ENCODE measurements at regions not wholly inside any gene's neighbourhood (a gene's known extent, or its start where the extent isn't known, plus 50 kb on each side); places are given as distances from the start of the nearest gene placed in this dataset.
A peak's percentile ranks its signal among the peaks of the same experiment; 100 is the strongest.

DNA sequence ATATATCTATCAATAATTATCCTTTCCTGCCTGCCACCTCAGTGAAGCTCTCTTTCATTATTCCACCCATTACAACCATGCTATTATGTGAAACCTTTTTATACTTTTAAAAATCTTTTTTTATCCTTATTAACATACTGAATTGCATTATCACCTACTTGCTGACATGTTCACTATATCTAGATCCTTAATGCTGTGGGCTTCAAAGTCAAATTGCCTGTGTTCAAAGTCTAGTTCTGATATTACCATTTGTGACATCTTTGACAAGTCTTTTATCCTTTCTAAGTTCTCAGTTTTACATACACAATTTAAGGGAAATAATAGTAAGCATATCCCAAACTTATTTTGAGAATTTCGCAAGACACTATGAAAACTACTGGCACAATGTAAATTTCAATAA lies 2239.4 kb downstream of the LRRC4C start:
- H3K9ac ChIP-seq: no peak overlapping the region
- TF ChIP-seq, protein P1, sequence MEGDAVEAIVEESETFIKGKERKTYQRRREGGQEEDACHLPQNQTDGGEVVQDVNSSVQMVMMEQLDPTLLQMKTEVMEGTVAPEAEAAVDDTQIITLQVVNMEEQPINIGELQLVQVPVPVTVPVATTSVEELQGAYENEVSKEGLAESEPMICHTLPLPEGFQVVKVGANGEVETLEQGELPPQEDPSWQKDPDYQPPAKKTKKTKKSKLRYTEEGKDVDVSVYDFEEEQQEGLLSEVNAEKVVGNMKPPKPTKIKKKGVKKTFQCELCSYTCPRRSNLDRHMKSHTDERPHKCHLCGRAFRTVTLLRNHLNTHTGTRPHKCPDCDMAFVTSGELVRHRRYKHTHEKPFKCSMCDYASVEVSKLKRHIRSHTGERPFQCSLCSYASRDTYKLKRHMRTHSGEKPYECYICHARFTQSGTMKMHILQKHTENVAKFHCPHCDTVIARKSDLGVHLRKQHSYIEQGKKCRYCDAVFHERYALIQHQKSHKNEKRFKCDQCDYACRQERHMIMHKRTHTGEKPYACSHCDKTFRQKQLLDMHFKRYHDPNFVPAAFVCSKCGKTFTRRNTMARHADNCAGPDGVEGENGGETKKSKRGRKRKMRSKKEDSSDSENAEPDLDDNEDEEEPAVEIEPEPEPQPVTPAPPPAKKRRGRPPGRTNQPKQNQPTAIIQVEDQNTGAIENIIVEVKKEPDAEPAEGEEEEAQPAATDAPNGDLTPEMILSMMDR (IDR thresholded peaks at IDR 0.05): no peak

DNA sequence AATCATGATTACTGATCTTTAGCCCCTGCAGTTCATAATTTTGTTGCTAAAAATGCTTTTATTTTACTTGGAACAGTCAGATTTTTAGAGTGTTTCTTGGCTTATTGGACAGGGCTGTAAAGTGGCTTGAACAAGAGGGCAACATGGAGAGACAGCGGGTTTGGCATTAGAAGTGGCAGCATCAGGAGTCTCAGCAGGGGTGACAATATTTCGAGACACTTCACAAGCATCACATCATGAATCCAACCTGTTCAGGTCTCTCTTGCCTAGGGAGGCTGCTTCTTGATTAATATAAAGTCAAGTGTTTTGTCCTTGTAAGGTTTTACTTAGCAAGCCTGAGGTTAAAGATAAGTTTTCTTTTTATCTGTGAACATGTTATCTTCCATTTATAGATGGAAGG lies 2249.5 kb downstream of the LRRC4C start:
- H3K9me3 ChIP-seq (ENCODE audit: control insufficient read depth, low read length): no peaks in the 10 kb centered on the region
- H3K4me3 ChIP-seq (ENCODE audit: low read depth, low read length): no peak overlapping the region

More for the DNA sequence above, 2239.4 kb downstream of the LRRC4C start:
- Histone ChIP-seq H3K79me2 (no peaks in the 10 kb centered on the region), H3K4me1 (no peaks in the 10 kb centered on the region), H3K27me3 (ENCODE audit: control insufficient read depth, insufficient read depth, low read length) (no peaks in the 10 kb centered on the region), H3K4me2 (ENCODE audit: low read length) (no peak overlapping the region), H2AFZ (no peak overlapping the region), H3K9me3 (ENCODE audit: control insufficient read depth, low read length) (no peaks in the 10 kb centered on the region), H3K27ac (no peak overlapping the region), H3K4me3 (ENCODE audit: low read depth, low read length) (no peak overlapping the region), H3K36me3 (ENCODE audit: control insufficient read depth, insufficient read depth, low read length) (no peaks in the 10 kb centered on the region)

DNA sequence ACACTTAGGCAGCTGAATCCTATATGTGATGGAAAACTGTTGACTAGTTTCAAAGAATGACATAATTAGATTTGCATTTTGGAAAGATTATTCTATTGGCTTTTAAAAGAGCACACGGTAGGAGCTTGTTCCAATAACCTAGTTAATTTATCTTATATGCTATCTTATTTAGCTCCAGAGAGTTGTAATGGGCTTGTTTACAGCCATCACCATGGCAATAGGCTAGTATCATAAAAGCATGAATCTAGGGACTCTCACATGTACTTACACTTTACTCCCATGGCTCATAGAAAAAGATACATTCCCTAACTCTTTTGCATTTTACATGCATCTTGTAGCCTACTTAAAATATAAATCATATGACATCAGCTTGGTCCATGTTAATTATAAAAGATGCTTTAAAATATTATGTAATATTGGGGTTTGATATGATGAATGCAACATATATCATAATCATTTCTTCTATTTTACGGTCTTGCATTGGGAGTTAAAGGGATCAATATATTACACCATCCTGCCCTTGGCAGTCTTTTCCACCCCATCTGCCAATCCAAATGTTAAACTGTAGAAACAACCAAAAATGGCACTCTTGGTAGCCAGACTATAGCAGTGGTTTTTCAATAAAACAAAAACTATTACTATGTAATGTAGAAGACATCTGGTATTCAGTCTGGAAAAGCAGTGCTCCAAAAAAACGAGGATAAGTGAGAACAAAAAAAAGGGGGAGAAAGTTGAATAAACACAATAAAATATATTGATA lies 2254.0 kb downstream of the LRRC4C start:
- no peaks in the 10 kb centered on the region for H3K36me3 ChIP-seq (ENCODE audit: control insufficient read depth, insufficient read depth, low read length)
- no peaks in the 10 kb centered on the region for H3K79me2 ChIP-seq
- H3K4me3 ChIP-seq (ENCODE audit: low read depth, low read length): no peak overlapping the region
- H3K9ac ChIP-seq: no peak overlapping the region
- H2AFZ ChIP-seq: no peak overlapping the region
- TF ChIP-seq, protein P1 (IDR thresholded peaks at IDR 0.05): no peak
- no peaks in the 10 kb centered on the region for H3K27me3 ChIP-seq (ENCODE audit: control insufficient read depth, insufficient read depth, low read length)
- H3K4me2 ChIP-seq (ENCODE audit: low read length): no peak overlapping the region
- no peaks in the 10 kb centered on the region for H3K4me1 ChIP-seq
- no peak overlapping the region for H3K27ac ChIP-seq
- H3K9me3 ChIP-seq (ENCODE audit: control insufficient read depth, low read length): no peaks in the 10 kb centered on the region

More for the DNA sequence above, 2249.5 kb downstream of the LRRC4C start:
- Histone ChIP-seq H3K79me2 (no peaks in the 10 kb centered on the region), H3K27me3 (ENCODE audit: control insufficient read depth, insufficient read depth, low read length) (no peaks in the 10 kb centered on the region), H3K4me1 (no peaks in the 10 kb centered on the region), H3K4me2 (ENCODE audit: low read length) (no peak overlapping the region), H2AFZ (peak overlapping the region; percentile 17), H3K9ac (no peak overlapping the region), H3K27ac (no peak overlapping the region), H3K36me3 (ENCODE audit: control insufficient read depth, insufficient read depth, low read length) (no peaks in the 10 kb centered on the region)
- TF ChIP-seq, protein P1 (IDR thresholded peaks at IDR 0.05): no peak

DNA sequence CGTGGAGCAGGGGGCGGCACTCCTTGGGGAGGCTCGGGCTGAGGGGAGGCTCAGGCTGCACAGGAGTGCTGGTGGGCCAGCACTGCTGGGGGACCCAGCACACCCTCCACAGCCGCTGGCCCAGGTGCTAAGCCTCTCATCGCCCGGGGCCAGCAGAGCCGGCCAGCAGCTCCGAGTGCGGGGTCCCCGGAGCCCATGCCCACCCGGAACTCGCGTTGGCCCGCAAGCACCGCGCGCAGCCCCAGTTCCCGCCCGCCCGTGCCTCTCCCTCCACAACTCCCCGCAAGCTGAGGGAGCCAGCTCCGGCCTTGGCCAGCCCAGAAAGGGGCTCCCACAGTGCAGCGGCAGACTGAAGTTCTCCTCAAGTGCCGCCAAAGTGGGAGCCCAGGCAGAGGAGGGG lies 2266.8 kb downstream of the LRRC4C start:
- Histone ChIP-seq H3K4me3 (ENCODE audit: low read depth, low read length) (no peak overlapping the region), H3K4me1 (no peaks in the 10 kb centered on the region), H3K9me3 (ENCODE audit: control insufficient read depth, low read length) (no peaks in the 10 kb centered on the region), H3K36me3 (ENCODE audit: control insufficient read depth, insufficient read depth, low read length) (no peaks in the 10 kb centered on the region), H3K27ac (no peak overlapping the region), H3K27me3 (ENCODE audit: control insufficient read depth, insufficient read depth, low read length) (no peaks in the 10 kb centered on the region), H2AFZ (no peak overlapping the region), H3K9ac (no peak overlapping the region), H3K4me2 (ENCODE audit: low read length) (no peak overlapping the region), H3K79me2 (no peaks in the 10 kb centered on the region)
- TF ChIP-seq, protein P1 (IDR thresholded peaks at IDR 0.05): no peak

DNA sequence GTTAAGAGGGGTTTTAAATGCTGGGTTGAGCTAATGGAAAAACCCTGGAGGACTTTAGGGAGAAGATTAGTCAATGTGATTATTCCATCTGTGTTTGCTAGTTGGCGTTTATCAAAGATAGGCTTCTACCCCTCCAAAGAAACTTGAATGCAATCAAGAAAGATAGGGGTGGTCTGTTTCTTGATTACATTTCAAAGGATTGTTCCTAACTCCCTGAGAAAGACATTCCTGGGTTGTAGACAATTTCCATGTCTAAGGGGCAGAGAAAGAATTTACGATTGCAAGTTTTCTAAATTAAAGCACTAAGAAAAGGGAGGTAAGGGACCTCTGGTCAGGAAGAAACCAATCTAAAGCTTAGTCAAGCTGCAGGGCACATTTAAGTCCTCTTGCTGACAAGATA lies 2268.7 kb downstream of the LRRC4C start:
- no peaks in the 10 kb centered on the region for H3K4me1 ChIP-seq
- no peaks in the 10 kb centered on the region for H3K9me3 ChIP-seq (ENCODE audit: control insufficient read depth, low read length)
- no peak overlapping the region for H2AFZ ChIP-seq
- H3K4me2 ChIP-seq (ENCODE audit: low read length): no peak overlapping the region
- H3K27ac ChIP-seq: no peak overlapping the region
- H3K9ac ChIP-seq: no peak overlapping the region
- H3K36me3 ChIP-seq (ENCODE audit: control insufficient read depth, insufficient read depth, low read length): no peaks in the 10 kb centered on the region
- TF ChIP-seq, protein P1 (IDR thresholded peaks at IDR 0.05): no peak
- H3K79me2 ChIP-seq: no peaks in the 10 kb centered on the region
- H3K4me3 ChIP-seq (ENCODE audit: low read depth, low read length): no peak overlapping the region
- H3K27me3 ChIP-seq (ENCODE audit: control insufficient read depth, insufficient read depth, low read length): no peaks in the 10 kb centered on the region
